HG03175 (cell line): ENCODE measurements at regions not wholly inside any gene's neighbourhood (a gene's known extent, or its start where the extent isn't known, plus 50 kb on each side); places are given as distances from the start of the nearest gene placed in this dataset.
"Not testable (repeated sequence)": the region's sequence is repeated elsewhere in the genome, so short reads cannot be mapped to it uniquely, and the experiment has no call there.

Experiments
- ATAC-seq: cut with Tn5 transposase; IDR thresholded peaks from one replicate; pipeline ENCODE4 v1.9.1; 2021; ENCODE audit warnings: mild to moderate bottlenecking, moderate library complexity; ENCODE audit not compliant: unreplicated experiment

DNA sequence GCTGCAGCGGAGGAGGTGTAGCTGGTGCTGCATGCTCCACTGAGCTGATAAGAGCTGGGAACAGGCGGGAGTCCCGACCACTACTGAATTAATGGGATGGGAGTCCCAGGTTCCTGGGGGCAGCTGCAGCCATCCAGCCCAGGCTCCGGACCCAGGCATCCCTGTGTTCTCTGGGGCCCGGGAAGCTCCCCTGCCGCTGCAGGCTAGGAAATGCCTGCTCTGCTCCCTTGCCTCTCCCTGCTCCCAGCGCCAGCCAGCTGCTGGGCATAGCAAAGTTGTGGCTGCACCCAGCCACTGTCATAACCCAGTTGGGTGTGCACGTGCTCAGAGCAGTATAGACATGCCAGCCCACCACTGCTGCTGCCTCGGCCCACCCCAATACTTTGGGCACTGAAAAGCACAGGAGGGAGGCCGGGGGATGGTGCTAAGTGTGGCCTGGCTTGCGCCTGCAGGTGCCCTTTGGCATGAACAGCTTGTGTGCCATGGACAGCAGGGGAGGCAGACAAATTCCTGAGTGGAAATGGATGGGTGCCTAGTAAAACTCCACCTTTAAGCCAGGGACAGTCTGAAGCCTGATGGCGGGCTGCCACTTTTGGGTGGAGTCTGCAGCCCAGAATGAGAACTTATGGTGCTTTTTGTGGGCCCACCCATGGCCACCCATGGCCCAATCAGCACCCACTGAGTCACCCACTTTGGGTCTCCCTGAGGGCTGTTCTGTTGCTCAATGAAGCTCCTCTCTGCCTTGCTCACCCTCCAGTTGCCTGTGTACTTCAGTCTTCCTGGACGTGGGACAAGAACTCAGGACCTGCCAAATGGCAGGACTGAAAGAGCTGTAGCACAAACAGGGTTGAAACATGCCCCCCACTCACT, 219.3 kb upstream of the TMEFF2 start:
- ATAC-seq: no peak

DNA sequence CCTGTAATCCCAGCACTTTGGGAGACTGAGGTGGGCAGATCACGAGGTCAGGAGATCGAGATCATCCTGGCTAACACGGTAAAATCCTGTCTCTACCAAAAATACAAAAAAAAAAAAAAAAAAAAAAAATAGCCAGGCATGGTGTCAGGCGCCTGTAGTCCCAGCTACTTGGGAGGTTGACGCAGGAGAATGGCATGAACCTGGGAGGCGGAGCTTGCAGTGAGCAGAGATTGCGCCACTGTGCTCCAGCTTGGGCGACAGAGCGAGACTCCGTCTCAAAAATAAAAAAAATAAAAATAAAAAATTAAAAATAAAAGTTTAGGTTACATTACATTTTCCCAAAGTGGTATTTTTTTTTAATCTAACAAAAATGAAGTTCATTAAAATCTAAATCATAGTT, 218.1 kb upstream of the TMEFF2 start:
- not testable (repeated sequence) for ATAC-seq

DNA sequence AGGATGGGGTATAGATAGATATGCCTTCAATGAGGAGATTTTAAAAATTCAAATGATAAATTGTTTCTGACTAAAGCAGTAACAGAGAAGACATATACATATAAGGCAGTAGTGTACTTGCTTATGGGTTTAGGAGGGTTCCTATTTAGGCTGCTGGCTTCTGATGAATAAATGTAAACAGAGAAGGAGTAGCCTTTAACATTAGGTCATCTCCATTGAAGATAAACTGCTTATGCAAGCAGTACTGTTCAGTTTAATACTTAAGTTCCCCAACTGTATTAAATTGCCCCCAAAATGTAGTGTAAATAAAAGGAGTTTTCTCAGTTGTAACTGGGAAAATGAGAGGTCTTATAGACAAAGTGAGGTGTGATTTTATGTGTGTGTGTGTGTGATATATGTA, 217.7 kb upstream of the TMEFF2 start:
- ATAC-seq: no peak

DNA sequence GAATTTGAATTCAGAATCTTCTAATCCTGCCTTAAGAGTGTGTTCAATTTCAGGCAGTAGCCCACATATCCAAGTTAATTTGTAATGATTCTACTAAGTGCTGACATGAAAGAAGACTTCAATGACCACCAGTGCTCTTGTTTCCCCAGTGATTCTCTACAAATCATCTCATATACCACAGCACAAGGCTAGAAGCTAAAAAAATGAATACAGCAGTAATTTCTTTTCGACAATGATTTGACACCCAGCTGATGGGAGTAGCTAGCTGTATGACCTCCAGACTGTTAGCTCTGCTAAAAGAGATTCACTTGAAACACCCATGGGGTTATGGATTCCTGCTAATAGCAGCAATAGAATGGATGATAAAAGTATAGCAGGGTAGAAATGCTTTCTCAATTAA, 217.0 kb upstream of the TMEFF2 start:
- no peak for ATAC-seq

DNA sequence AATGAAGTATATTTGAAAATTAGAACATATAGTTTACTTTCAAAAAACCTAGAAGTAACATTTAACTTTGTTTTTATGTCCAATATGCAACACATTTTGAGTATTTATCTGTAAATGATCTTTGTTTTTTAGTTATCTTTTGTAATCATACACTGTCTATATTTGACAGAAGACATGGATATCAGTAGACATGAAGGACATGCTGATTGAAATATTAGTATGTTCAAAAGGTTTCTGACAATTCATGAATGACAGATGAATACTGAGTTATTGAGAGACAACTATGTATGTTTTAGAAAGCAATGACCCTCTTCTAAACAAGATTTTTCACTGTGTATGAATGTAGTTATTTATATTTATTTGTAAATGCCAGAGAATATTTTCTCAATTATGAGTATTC, 215.6 kb upstream of the TMEFF2 start:
- ATAC-seq: no peak

DNA sequence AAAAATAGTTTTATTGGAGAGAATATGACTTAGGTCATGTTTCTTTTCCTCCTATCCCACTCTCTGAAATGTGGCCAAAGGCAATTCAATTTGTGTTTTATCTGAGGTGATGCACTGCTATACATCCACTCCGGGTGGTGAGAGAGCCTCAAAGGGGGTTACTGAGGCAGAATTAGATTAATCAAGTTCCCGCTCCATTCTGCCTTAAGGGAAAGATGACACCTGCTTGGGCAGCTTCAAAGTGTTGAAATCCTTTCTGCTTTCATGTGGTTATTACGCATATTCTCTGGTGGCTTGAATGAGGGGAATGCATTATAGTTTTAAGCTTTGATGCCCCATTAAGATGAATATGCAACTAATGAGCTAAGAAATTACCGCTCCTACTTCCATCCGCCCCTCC, 213.0 kb upstream of the TMEFF2 start:
- ATAC-seq: no peak

DNA sequence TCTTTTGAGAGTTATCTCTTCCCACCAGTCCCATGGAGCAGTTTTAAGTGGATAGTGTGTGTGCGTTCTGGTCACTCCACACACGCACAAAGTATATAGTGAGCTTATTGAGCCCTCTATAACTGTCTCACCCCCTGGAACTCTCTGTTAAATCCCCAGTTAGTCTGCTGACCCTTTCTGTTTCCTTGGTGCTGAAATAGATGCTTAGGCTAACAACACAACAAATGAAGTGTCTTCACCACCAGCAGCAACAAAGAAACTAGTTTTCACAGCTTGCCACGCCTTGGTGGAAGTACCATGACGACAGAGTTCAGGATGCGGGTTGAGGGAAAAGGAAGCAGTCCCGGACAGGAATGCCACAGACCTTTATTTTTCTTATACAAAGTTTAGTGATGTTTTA, 203.5 kb upstream of the TMEFF2 start:
- ATAC-seq: no peak

DNA sequence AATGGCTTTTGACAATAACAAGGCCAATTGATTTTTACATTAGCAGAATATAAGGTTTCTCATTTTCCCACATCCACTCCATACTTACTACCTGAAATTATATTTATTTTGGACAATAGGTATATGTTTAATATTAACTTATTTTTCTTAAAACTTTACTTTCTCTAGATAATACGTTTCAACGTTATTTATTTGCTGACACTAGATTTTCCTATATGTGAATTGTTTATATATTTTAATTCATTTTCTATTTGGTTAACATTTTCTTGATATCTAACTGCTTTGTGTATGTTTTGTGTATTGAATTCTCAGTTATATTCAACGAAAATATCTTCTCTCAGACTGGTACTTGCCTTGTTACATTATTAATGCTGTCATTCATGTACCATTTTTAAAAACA, 199.9 kb upstream of the TMEFF2 start:
- no peak for ATAC-seq

DNA sequence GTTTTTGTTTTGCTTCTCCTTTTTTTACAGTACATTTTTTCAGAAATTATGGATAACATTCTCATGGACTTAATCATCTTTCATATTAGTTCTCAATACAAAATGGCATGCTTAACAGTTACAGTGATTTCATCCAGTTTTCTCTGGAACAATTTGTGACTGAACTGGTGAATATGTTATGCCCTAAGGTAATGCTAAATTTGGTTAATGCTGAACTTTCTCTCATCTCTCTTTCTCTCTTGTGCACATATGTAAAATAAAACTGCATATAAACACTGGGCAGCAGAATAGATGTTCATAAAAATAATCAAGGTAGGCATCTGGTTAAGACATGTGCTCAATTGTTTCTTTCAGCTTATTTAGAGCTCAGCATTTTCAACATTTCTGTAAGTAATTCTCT, 196.3 kb upstream of the TMEFF2 start:
- ATAC-seq: no peak

DNA sequence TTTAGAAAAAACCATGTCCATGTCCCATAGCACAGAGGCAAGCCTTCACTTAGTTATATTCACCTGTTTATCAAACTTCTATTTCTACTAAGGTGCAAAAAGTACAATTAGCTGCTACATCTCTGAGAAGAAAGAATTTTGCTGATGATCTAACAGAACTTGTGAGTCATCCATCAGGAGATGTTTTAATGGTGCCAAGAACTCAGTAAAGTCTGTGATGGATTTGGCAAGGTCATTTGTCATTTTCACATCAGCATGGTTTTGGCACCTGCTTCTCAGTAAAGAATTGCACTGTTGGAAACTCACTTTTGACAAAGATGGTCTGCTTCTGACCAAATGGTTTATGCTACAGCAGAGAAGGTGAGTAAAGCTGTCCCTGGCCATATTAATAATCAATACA, 195.7 kb upstream of the TMEFF2 start:
- ATAC-seq: no peak

DNA sequence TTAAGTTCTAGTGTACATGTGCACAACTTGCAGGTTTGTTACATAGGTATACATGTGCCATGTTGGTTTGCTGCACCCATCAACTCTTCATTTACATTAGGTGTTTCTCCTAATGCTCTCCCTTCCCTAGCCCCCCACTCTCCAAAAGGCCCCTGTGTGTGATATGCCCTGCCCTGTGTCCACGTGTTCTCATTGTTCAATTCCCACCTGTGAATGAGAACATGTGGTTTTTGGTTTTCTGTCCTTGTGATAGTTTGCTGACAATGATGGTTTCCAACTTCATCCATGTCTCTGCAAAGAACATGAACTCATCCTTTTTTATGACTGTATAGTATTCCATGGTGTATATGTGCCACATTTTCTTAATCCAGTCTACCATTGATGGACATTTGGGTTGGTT, 189.5 kb upstream of the TMEFF2 start:
- not testable (repeated sequence) for ATAC-seq

DNA sequence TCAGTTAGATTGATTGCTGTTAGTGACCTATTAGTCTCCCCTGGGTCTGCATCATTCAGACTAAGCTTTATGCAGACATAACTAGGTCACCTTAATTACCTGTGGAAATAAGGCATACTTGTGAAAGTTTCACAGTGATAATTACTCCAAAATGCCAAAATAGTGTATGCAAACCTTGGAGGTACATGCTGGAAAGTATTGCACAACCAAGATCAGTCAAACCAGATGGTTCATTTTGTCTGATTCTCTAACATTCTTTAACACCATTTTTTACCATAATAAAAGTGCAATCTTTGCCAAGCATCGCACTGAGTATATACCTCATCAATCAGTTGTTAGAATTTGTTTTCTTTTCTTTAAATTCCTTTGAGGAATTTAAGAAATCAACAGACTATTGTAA, 186.3 kb upstream of the TMEFF2 start:
- no peak for ATAC-seq

DNA sequence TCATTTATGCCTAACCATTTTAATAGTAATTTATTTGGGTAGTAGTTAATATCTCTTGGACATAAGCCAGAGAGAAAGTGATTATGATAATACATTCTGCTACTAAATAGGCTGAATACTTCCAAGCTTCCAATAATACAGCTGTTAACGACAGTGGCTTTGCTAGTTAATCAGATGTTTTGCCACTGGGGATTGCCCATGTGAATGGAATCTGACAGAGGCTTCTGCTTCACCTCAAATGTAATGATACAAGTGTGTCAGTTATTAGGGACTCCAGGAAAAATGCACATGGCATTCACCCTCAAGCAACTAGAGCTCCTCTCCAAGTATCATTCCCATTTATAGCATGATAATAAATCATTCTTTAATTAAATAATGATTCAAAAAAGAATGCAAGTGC, 185.0 kb upstream of the TMEFF2 start:
- ATAC-seq: no peak

DNA sequence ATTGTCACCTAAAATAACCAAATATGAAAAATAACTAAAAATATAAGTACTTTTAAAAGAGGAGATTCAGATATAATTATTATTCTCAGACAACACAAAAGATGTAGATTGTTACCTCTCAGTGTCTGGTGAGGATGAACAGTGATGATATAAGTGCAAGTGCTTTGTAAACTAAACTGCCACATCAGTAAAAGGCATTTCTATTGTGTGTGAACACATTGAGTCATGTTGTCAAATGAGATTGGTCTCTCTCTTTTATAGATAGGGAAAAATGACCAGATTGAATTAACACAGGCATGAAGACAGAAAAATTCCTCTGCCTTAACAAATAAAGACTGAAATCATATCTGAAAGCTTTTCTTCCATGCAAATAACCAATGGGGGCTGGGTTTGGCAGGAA, 182.4 kb upstream of the TMEFF2 start:
- ATAC-seq: no peak

DNA sequence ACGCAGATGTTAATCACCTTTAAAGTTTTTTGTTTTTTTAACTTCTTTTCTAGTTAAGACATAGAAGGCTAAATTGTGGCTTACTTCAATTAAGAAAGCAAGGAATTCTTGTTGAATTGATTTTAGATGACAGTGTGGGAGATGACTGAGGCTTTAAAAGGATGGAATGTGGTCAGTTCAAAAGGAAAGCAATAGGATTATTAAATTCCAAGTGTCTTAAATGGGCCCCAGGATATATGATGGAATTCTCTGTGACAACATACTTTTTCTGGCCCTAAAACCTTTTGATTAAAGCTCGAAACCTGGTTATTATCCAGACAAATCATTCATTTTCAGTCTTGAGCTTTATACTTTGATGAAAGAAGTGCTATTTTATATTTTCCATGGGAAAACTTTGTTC, 179.0 kb upstream of the TMEFF2 start:
- no peak for ATAC-seq

DNA sequence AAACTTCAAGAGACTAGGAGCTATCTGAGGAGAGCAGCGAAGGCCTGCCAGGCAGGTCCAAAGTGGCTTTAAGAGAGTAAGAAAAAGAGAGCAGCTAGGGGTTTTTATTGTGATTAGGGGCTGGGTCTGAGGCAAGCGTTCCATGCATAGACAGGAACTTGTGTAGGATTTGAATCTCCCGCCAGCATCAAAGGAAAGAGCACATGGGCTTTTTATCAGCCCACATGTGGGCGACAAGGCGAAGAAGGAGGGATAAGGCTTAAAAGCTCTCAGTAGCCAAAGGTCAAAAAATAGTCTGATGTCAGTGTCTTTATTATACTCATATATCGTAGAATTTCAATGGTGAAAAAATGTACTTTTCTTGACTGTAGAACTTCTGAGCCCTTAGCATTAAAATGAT, 178.5 kb upstream of the TMEFF2 start:
- no peak for ATAC-seq

DNA sequence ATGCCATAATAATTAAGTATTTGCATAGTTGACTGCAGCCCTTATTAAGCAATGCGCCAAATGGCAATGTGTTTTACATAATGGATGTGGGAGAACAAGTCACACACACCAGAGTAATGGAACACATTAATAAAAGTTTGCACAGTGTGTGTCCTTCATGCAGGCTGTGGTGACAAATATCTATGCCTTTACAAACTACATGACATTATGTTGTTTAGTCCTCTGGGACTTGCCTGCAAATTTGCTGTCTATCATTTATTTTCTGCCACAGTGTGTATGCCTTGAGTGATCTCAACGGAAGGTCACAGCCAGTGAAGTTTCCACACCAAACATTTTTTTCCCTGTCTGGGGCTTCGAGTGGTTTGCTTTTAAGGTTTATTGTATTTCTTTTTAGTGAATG, 175.2 kb upstream of the TMEFF2 start:
- no peak for ATAC-seq

DNA sequence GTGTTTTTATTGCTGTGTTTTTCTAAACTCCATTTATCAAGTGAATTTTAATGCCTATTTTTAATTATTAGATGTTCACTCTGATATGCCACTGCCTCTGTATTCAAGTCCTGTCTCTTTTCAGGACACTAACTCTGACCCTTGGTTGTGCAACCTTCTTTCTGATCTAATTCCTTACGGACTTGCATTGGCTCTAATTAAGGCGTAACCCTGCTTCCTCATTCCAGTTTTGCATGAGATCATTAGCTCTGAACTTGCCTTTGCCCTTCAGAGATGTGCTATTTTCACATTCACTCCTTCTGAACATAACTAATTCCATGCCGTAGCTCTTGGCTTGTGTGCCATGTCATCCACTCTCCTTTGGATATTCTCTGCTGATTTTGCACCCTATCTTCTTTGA, 162.5 kb upstream of the TMEFF2 start:
- ATAC-seq: no peak

DNA sequence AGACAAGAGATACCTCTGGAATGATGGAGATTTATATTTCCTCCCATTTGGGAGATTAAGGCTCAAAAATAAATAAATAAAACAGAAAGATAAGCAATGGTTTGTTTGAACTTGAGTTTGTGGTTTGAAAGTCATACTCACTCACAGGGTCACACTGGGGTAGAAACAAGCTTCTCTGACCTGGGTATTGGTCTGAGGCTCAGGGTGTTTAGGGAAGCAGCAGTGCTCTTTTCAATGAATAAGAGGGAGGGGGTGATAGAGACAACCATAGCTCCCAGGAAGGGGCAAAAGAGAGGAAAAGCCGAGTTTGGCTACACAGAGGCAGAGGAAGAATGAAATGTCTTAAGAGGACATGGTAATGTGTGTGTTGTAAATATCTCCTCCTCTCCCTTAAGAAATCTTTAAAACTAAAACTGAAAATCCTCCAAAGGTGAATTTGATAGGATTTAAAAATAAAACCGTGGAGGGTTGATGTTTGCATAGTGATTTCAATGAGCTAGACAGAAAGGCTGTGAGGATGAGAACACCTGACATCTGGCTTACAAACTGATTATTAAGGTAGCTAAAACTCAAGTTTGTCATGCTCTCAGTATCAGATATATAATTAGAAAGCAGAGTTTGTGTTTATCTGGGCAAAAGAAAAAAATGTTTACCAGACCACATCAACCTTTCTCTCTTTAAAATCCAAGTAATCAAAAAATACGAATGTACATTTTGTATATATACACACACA, 159.9 kb upstream of the TMEFF2 start:
- ATAC-seq: no peak

DNA sequence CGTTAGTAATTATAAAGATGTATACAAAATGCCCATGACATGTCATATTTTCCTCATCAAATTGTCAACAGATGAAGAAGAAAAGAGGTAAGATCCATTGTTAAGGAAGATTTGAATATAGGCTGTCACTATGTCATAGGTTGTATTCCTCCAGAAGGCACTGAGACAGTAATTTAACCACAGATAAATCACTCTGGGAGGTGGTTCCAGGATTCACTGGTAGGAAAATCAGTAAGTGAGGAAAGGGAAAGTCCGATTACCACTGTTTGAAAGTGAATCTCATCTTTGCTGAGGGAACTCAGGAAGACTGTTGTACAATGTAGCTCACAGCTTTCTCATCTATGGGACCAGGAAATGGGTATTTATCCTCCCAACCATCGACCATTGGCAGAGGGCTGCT, 152.8 kb upstream of the TMEFF2 start:
- ATAC-seq: no peak

DNA sequence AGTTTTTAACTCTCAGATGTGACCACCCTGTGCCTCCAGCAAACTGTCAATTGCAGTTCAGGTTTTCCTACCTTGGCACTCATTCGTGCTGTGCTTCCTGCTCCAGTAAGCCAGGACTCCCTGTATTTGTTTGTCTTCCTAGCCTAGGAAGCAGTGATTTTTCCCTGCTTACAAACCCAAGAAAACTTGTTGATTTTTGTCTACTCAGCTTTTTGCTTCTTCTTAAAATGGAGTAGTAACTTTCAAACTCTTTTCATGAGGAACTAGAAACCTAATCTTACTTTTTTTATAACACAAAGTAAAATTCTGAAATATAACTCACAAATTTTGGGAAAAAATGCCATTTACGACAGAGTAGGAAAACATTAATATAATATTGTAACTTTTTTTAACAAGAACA, 150.6 kb upstream of the TMEFF2 start:
- no peak for ATAC-seq

DNA sequence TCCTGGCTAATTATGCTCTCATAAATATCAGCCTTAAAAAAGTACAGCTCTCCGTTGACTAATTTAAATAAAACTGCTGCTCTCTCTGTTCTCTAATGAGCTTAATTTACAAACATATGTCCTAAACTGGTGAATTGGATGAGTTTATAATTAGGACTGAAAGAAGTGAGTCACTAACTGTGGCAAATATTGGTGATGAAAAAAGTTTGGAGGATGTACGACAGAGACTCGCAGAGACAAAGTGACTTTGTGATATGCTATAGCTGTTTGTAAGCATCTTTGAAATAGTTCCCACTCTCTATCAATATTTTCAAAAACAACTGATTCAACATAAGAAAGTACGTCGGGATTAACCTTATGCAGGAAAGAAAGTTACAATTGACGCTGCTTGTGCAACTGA, 138.9 kb upstream of the TMEFF2 start:
- ATAC-seq: no peak

DNA sequence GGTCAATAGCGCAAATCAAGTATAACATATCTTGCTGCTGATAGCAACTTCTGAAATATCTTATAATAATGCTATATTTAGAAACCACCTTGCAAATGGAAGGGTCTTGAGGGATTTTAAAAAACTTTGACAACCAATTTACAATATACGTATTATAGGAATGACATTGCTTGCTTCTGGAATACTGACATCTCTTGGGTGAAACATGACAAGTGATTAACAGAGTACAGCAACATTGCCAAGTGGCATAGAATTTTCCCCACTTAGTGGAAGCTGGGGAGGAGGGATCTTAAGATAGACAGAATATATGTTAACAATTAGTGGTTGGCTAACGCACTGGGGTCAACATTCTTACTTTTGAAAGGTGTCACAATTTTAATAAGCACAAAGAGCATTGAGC, 133.6 kb upstream of the TMEFF2 start:
- no peak for ATAC-seq
